BE2C (cell line): ENCODE measurements at regions not wholly inside any gene's neighbourhood (a gene's known extent, or its start where the extent isn't known, plus 50 kb on each side); places are given as distances from the start of the nearest gene placed in this dataset.

Source experiments
- DNase-seq: peaks from one replicate; pipeline ENCODE4 v3.0.0-alpha.2; 2020
- H3K27me3 ChIP-seq: fragments of 250-450 bp; sonication (Bioruptor Pico); 2 replicates; pipeline ENCODE4 v1.5.1; 2020; ENCODE audit warnings: mild to moderate bottlenecking
- H3K36me3 ChIP-seq: fragments of 250-450 bp; sonication (Bioruptor Pico); 2 replicates; pipeline ENCODE4 v1.5.1; 2020; ENCODE audit warnings: mild to moderate bottlenecking
- H3K4me1 ChIP-seq: fragments of 250-450 bp; sonication (Bioruptor Pico); 2 replicates; pipeline ENCODE4 v1.5.1; 2020
- H3K4me3 ChIP-seq: 2 replicates; pipeline ENCODE4 v1.5.1; 2011; ENCODE audit warnings: low read depth, low read length
- H3K9me3 ChIP-seq: fragments of 250-450 bp; sonication (Bioruptor Pico); 2 replicates; pipeline ENCODE4 v1.5.1; 2020
- CTCF ChIP-seq: IDR thresholded peaks from 2 replicates; pipeline ENCODE4 v1.5.1; 2012; ENCODE audit warnings: mild to moderate bottlenecking, low read depth, low read length

GRCh38 chr2:19439081-19439480, 80.7 kb upstream of the OSR1 start:
- DNase-seq, result no peak
- Histone ChIP-seq H3K36me3 (no peaks in the 10 kb centered on the region), H3K27me3 (no peaks in the 10 kb centered on the region), H3K4me1 (no peaks in the 10 kb centered on the region), H3K9me3 (no peaks in the 10 kb centered on the region), H3K4me3 (no peak overlapping the region)
- TF ChIP-seq CTCF, result no peak

DNA sequence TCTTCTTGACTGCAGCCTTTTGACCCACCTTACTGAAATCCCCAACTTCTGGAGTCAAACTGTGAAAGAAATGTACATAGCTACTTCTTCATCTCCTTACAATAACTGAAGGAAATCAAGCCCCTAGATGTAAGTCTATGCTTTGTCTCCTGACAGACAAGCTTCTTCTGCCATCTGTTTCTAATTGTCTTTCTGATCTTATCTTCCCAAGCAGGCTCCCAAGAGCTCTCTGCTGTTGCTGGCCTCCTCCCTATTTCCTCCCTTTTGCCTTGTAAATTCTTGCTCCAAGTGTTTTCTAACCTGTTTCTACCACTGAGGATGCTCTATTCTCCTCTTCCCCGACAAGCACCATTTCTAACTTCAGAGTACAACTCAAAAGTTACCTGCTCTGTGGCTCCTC, 77.4 kb upstream of the OSR1 start:
- Histone ChIP-seq H3K4me3 (no peak overlapping the region), H3K36me3 (no peaks in the 10 kb centered on the region), H3K9me3 (no peaks in the 10 kb centered on the region), H3K27me3 (no peaks in the 10 kb centered on the region), H3K4me1 (no peaks in the 10 kb centered on the region)
- no peak for DNase-seq
- no peak for TF ChIP-seq CTCF

- Histone ChIP-seq H3K4me1 (no peaks in the 10 kb centered on the region), H3K9me3 (no peaks in the 10 kb centered on the region), H3K36me3 (no peaks in the 10 kb centered on the region), H3K27me3 (no peaks in the 10 kb centered on the region), H3K4me3 (no peak overlapping the region)
- DNase-seq, result no peak
- TF ChIP-seq CTCF, result no peak
Observed at GRCh38 chr2:19434413-19434812, 76.0 kb upstream of the OSR1 start.

- H3K4me3 ChIP-seq, result no peak overlapping the region
Observed at GRCh38 chr2:19426941-19427340, 68.5 kb upstream of the OSR1 start.

DNA sequence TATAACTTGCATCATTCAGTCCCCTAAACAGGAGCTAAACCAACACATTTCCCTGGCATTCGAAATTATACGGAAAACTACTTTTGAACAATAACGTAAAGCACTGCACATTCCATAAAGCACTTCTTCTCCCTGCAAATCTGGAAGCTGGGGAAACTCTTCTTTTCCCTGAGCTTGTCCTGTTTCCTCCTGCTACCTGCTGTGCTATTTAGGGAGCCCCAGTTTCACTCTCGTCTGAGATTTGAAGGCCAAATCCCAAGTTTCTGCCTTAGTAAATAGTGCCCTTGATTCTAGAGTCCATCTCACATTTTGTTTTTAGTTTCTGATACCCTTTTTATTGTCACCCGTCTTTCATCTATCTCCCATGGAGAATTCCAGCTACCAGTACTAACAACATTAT, 67.7 kb upstream of the OSR1 start:
- Histone ChIP-seq H3K9me3 (no peaks in the 10 kb centered on the region), H3K27me3 (no peaks in the 10 kb centered on the region; the same call in 1 of the 2 replicates), H3K4me3 (no peak overlapping the region), H3K36me3 (no peaks in the 10 kb centered on the region), H3K4me1 (no peaks in the 10 kb centered on the region)
- DNase-seq, result no peak
- TF ChIP-seq CTCF, result no peak

More at GRCh38 chr2:19426941-19427340, 68.5 kb upstream of the OSR1 start:
- Histone ChIP-seq H3K4me1 (no peaks in the 10 kb centered on the region), H3K27me3 (no peaks in the 10 kb centered on the region; the same call in 1 of the 2 replicates), H3K36me3 (no peaks in the 10 kb centered on the region), H3K9me3 (no peaks in the 10 kb centered on the region)
- no peak for TF ChIP-seq CTCF
- DNase-seq, result no peak

GRCh38 chr2:19425419-19425818, 67.0 kb upstream of the OSR1 start:
- H3K4me1 ChIP-seq, result no peaks in the 10 kb centered on the region

More at GRCh38 chr2:19425419-19425818, 67.0 kb upstream of the OSR1 start:
- H3K4me3 ChIP-seq, result no peak overlapping the region
- no peaks in the 10 kb centered on the region; the same call in 1 of the 2 replicates for H3K27me3 ChIP-seq
- no peak for DNase-seq
- no peaks in the 10 kb centered on the region for H3K9me3 ChIP-seq
- H3K36me3 ChIP-seq, result no peaks in the 10 kb centered on the region
- no peak for TF ChIP-seq CTCF
